ENCODE measurements at regions not wholly inside any gene's neighbourhood (a gene's known extent, or its start where the extent isn't known, plus 50 kb on each side); places are given as distances from the start of the nearest gene placed in this dataset.

- DNase-seq = no peak
These were observed 390.0 kb downstream of the ENC1 start for GRCh38 chr5:74250304-74251102.

DNA sequence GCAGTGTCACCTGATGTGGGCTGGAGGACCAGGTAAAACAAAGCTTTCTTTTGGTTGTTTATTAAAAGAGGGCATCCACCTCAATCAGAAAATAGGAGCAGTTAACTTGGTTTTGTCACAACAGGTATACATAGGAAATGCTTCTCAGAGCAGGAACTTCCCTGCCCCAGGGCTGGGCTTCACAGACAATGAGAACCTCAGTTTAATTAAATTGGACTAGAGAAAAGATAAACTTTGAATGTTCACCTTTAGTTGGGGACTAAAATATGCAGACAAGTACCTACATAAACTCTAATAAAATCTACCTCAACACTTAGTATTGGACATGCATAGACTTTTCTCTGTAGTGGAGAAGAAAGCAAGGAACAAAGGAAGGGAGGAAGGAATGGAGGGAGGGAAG, 392.0 kb downstream of the ENC1 start:
- DNase-seq = no peak

DNA sequence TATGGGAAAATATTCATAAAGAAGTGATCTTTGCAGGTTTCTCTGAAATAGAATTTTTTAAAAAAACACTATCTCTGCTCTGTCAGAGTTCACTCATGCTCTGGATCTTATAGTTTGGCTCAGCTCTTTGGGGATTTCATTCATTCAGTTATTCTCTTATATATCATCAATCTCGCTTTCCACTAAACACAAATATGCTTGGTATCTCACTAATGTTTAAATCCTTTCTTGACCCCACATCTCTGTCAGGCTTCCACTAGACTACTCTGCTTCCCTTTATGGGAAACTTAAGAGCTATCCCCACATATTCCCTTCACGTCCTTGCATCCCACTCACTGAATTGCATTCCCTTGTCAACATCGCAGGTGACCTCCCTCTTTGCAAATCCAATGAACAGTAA, 396.1 kb downstream of the ENC1 start:
- DNase-seq = no peak

GRCh38 chr5:74243634-74244033, 396.9 kb downstream of the ENC1 start:
- peak in 1 of 2 experiments; percentile 48 for DNase-seq

DNA sequence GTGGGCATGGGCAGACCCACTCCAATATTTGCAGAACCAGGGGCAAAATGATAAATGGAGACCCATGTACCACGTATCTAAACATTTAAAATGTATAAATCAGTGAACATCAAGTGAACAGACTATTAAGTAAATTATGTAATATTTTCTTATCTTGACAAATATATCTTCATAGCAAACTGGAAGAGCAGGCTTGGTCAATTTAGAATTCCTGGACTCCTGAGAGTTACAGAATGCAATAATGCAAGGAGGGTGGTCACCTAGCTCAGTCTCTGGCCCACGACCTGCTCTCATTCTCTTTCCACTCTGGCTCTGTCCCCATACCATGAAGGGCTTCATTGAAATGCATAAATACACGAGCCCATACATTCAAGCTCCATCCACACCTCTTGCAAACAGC, 398.0 kb downstream of the ENC1 start:
- no peak for DNase-seq

GRCh38 chr5:74241751-74242140, 398.8 kb downstream of the ENC1 start:
- DNase-seq = no peak

DNA sequence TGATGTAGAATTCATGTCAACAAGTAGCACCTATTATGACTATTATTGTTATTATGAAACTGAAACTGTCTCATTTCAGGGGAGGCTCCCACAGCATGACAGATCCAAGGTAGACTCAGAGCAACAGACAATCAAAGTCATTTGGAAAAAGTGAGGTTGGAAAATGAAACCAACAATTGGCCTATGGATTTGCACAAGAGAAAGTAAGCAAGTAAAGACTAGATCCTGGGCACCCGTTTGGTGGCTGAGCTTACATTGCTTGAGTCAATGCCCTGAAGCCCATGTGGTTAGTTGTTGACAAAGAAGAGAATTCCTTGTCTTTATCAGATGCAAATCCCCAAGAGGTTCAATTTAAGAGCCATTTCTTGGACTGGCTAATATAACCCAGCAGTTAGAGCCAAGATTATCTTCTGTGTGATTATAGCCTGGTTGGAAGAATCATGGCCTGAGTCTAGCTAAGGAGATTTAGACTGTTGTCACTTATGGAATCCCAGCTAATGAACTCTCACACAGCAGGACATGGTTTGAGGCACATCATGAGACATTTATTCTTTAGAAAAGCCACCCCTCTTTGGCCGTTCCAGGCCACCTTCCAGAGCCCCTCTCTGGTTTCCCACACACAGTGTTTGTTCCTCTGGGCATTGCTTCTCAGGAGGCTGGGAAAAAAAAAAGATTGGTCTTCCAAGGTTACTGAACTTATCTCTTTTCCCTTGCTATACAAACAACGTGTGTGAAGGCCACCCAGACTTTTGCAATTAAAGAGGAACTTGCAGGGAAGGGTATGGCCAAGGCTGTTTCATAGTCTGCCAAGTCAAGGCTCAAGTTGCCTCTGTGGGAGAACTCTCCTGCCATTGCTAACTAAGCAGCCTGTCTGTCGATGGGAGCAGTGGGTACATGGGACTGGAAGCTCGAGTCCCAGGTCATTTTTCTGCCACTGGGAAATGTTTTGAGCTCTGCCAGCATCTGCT, 399.5 kb downstream of the ENC1 start:
- DNase-seq = no peak

- no peak for DNase-seq
These were observed 401.3 kb downstream of the ENC1 start for GRCh38 chr5:74239261-74239660.

- no peak for DNase-seq
These were observed 402.9 kb downstream of the ENC1 start for GRCh38 chr5:74237571-74238145.

DNA sequence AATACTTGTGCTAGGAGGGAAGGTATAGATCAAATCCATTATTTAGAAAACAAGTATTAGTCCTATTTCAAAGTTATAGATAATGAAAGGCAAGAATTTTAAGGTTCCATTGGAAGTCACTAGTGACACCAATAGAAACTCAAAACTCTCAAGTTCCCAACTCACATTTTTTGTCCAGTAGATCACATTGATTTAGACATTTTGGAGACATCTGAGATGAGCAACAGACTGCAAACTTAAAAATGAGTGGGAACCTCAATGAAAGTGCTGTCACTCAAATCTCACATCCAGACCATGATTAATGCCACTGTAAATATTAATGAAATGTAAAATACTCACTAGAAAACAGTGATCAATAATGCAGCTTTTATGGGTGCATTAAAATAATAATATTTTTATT, 405.0 kb downstream of the ENC1 start:
- DNase-seq = no peak

DNA sequence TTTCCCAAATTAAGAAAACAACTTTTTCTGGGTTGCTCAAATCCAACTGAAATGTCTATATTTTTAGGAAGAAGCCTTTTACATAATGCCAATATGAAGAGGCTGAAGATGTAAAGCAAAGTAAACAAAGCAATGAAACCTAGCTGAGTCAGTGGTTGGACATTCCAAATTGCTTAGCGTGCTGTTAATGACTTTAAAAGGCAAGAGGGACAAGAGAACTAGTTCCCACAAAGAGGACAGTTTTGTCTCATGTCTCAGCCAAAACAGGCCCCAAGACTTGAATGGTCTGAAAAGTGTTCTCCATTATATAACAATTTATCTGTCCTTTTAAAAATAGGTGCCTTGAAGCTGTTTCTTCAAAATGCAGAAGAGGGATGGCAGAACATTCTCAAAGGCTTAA, 407.0 kb downstream of the ENC1 start:
- no peak for DNase-seq

DNA sequence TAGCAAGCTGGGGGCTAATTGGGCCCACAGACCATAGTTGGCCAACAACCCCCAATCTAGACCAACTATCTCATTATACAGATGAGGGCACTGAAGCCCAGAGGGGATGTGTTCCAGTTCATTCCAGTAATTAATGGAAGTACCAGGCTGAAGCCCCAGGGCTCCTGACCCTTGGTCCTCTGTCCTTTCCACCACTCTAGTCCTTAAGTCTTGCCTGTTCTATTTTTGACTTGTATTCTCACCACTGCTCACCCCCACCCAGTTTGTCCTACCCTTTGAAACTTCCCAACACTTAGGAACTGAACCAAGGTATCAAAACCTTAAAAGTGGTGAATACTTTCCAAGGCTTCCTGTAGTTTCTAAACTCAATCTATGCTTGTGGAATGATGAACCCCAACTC, 407.4 kb downstream of the ENC1 start:
- DNase-seq = no peak

GRCh38 chr5:74232276-74232675, 408.3 kb downstream of the ENC1 start:
- DNase-seq = no peak

- DNase-seq = no peak
These were observed 408.8 kb downstream of the ENC1 start for GRCh38 chr5:74231697-74232096.

DNA sequence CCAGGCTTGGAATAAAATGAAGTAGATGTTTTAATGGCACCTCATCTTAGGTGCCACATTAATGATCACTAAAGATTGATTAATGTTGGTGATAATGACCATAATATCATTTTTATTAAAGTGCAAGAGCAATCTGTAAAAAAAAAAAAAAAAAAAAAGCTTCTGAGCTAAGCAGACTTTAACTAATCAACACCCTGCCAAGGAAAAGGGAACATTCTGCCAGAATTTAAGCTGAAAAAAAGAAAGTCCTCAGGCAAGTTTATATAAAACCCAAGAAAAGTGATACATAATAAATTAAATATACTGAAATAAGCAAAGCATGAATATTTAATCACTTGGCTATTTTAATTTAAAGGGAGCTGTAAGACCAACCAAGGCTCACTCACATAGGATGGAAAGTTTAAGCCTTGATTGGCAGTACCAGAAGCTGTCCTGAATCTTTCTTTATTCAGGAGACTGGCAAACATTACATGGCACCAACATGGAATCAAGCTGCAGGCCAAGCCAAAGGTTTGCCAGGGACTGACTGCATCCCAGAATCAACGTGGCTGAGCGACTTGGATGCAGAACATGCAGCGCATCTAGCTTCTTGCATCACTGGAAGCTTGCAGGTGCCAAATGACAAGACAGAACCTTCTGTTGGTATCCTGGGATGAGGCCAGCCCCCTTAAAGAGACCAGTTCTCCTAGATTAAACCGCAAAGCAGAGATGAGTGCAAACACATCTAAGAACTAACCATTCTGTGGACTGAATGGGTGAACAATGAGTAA, 413.6 kb downstream of the ENC1 start:
- no peak for DNase-seq

DNA sequence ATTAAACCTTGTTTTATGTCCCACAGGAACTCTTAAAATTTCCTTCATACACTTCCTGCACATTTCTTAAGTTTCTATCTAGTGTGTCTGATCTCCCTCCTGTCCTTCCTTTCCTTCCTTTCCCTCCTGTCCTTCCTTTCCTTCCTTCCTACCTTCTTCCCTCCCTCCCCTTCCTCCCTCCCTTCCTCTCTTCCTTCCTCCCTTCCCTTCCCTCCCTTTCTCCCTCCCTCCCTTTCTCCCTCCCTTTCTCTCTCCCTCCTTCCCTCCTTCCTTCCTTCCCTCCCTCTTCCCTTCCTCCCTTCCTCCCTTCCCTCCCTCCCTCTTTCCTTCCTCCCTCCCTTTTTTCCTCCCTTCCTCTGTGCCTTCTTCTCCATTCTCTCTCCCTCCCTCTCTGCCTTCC, 414.9 kb downstream of the ENC1 start:
- no peak for DNase-seq

DNA sequence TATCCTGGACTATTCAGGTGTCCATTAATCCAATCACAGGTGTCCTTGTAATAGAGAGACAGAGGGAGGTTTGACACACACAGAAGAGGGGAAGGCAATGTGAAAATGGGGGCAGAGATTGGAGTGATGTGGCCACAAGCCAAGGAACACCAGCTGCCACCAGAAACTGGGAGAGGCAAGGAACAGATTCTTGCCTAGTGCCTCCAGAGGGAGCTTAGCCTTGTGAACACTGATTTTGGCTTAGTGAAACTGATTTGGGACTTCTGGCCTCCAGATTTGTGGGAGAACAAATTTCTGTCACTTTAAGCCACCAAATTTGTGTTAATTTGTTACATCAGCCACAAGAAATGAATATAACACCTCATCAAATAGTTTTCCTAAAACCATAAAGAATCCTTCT, 416.2 kb downstream of the ENC1 start:
- peak in 1 of 2 experiments; percentile 3 for DNase-seq

GRCh38 chr5:74222806-74223205, 417.7 kb downstream of the ENC1 start:
- DNase-seq = no peak

GRCh38 chr5:74221413-74221812, 419.1 kb downstream of the ENC1 start:
- DNase-seq = no peak

DNA sequence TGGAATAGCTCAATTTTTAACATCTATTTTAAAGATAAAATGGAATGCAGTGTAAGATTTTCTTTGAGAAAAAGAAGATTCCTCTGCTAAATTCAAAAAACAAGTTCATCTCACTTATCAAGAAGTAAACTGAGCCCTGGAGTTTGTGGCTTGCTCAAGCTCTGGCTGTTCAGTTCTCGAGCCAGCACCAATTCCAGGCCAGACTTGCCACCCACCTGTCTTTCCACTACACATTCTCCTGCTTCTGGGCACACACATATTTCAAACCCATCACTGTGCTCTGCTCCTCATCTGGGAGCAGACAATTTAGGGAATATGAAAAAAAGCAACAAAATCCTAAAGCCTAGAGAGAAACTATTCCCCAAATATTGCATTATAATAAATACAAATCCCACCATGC, 424.5 kb downstream of the ENC1 start:
- DNase-seq = no peak

DNA sequence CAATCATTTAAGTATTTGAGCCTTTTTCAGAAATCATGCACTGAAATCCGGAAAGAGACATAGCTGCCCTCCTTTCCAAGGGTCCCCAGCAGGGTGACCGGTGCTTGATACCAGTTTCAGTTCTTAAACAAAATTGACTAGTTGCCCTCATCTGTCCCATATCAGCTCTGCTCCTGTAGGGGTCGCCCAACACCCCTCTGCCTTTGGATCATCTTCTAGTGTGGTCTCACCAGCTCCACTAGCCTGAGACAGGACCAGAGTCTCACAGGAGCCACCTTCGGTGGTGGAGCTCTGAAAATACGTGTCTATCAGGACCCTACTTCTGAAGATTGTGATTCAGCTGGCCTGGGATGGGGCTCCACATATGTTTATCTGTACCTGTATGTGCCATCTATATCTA, 428.2 kb downstream of the ENC1 start:
- DNase-seq = peak in 1 of 2 experiments; percentile 4

GRCh38 chr5:74209571-74209970, 431.0 kb downstream of the ENC1 start:
- DNase-seq = no peak

All from NCI-H2081 (cell line).